Glutamatergic neuron (in vitro differentiated cells): ENCODE measurements at regions not wholly inside any gene's neighbourhood (a gene's known extent, or its start where the extent isn't known, plus 50 kb on each side); places are given as distances from the start of the nearest gene placed in this dataset.

Experiments
- DNase-seq: peaks from one replicate; pipeline ENCODE4 v3.0.0; 2022
- H3K27ac Mint-ChIP-seq: one replicate; pipeline ENCODE4 v1.8.0; 2020; ENCODE audit warnings: mild to moderate bottlenecking, mixed read lengths, inconsistent platforms; ENCODE audit not compliant: unreplicated experiment
- H3K27me3 Mint-ChIP-seq: one replicate; pipeline ENCODE4 v1.8.0; 2020; ENCODE audit warnings: mild to moderate bottlenecking, moderate library complexity, mixed read lengths, inconsistent platforms; ENCODE audit not compliant: unreplicated experiment
- H3K36me3 Mint-ChIP-seq: one replicate; pipeline ENCODE4 v1.8.0; 2020; ENCODE audit warnings: mild to moderate bottlenecking, mixed read lengths, inconsistent platforms; ENCODE audit not compliant: unreplicated experiment
- H3K4me1 Mint-ChIP-seq: one replicate; pipeline ENCODE4 v1.8.0; 2020; ENCODE audit warnings: mild to moderate bottlenecking, low read depth, mixed read lengths, inconsistent platforms; ENCODE audit not compliant: unreplicated experiment
- H3K4me3 Mint-ChIP-seq: one replicate; pipeline ENCODE4 v1.8.0; 2020; ENCODE audit warnings: mild to moderate bottlenecking, mixed read lengths, inconsistent platforms; ENCODE audit not compliant: unreplicated experiment
- H3K9me3 Mint-ChIP-seq: one replicate; pipeline ENCODE4 v1.8.0; 2020; ENCODE audit warnings: mild to moderate bottlenecking, moderate library complexity, mixed read lengths, inconsistent platforms; ENCODE audit not compliant: unreplicated experiment
- CTCF ChIP-seq: fragments of 200-600 bp; sonication (generic); IDR thresholded peaks from one replicate; pipeline ENCODE4 v1.5.0; 2021; ENCODE audit not compliant: partially characterized antibody, unreplicated experiment

GRCh38 chr13:59444210-59444857, 719.4 kb downstream of the DIAPH3 start:
- no peak overlapping the region for H3K4me3 Mint-ChIP-seq
- H3K36me3 Mint-ChIP-seq, result no peaks in the 10 kb centered on the region
- H3K27ac Mint-ChIP-seq, result no peak overlapping the region
- DNase-seq, result no peak
- H3K27me3 Mint-ChIP-seq, result no peaks in the 10 kb centered on the region
- no peak for TF ChIP-seq CTCF
- H3K4me1 Mint-ChIP-seq, result peaks cover 8% of the 10 kb centered on the region
- peaks cover 1% of the 10 kb centered on the region for H3K9me3 Mint-ChIP-seq

- no peak for TF ChIP-seq CTCF
- Mint-ChIP-seq H3K4me3 (no peak overlapping the region), H3K27me3 (no peaks in the 10 kb centered on the region), H3K27ac (no peak overlapping the region), H3K9me3 (peaks cover 1% of the 10 kb centered on the region), H3K36me3 (no peaks in the 10 kb centered on the region), H3K4me1 (peaks cover 19% of the 10 kb centered on the region)
- no peak for DNase-seq
These were observed 717.9 kb downstream of the DIAPH3 start for GRCh38 chr13:59445812-59446211.

- no peak overlapping the region for H3K27ac Mint-ChIP-seq
These were observed 717.3 kb downstream of the DIAPH3 start for GRCh38 chr13:59446391-59446790.

GRCh38 chr13:59447031-59447430, 716.7 kb downstream of the DIAPH3 start:
- H3K4me3 Mint-ChIP-seq, result no peak overlapping the region
- peaks cover 3% of the 10 kb centered on the region for H3K9me3 Mint-ChIP-seq
- no peaks in the 10 kb centered on the region for H3K27me3 Mint-ChIP-seq
- DNase-seq, result no peak
- TF ChIP-seq CTCF, result no peak
- H3K4me1 Mint-ChIP-seq, result peaks cover 28% of the 10 kb centered on the region
- H3K27ac Mint-ChIP-seq, result no peak overlapping the region
- H3K36me3 Mint-ChIP-seq, result no peaks in the 10 kb centered on the region

More at GRCh38 chr13:59446391-59446790, 717.3 kb downstream of the DIAPH3 start:
- Mint-ChIP-seq H3K36me3 (no peaks in the 10 kb centered on the region), H3K27me3 (no peaks in the 10 kb centered on the region), H3K4me3 (no peak overlapping the region), H3K9me3 (peaks cover 1% of the 10 kb centered on the region), H3K4me1 (peaks cover 22% of the 10 kb centered on the region)
- no peak for DNase-seq
- no peak for TF ChIP-seq CTCF

- Mint-ChIP-seq H3K36me3 (no peaks in the 10 kb centered on the region), H3K27ac (no peak overlapping the region), H3K4me1 (peaks cover 32% of the 10 kb centered on the region), H3K4me3 (no peak overlapping the region), H3K27me3 (no peaks in the 10 kb centered on the region), H3K9me3 (peaks cover 2% of the 10 kb centered on the region)
- no peak for DNase-seq
- no peak for TF ChIP-seq CTCF
These were observed 715.7 kb downstream of the DIAPH3 start for GRCh38 chr13:59447846-59448620.
